ENCODE measurements at regions not wholly inside any gene's neighbourhood (a gene's known extent, or its start where the extent isn't known, plus 50 kb on each side); places are given as distances from the start of the nearest gene placed in this dataset.

DNA sequence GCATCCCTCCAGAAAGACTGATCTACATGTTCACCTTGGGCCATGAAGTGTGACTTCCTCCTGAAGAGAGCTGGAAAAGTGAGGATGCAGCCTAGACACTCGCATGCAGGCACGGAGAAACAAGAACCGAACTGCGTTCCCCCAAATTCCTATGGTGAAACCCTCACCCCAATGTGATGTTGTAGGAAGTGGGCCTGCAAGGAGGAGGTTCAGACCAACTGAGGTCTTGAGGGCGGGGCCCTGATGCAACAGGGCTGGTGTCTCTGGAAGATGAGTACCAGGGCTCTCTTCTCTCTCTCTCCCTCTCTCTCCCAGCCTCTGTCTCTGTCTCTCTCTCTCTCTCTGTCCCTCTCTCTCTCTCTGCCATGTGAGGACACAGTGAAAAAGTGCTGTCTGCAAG, 501.1 kb downstream of the BRD1 start:
- no peak overlapping the region for H3K27ac ChIP-seq (ENCODE audit: low read length)
- no peak overlapping the region for H3K4me3 Mint-ChIP-seq
- H3K4me1 ChIP-seq (ENCODE audit: control insufficient read depth in 1 of 2, extremely low read depth in 1 of 2, insufficient read depth in 2 of 2, low read length in 2 of 2): peaks cover 0 to 22% of the 10 kb centered on the region in 2 experiments
- H3K4me3 ChIP-seq (ENCODE audit: control insufficient read depth in 1 of 2, extremely low read depth in 1 of 2, low read length in 1 of 2): no peak overlapping the region
- peaks cover 5 to 7% (median 7%) of the 10 kb centered on the region in 3 donors for H3K9me3 Mint-ChIP-seq
- H3K27ac Mint-ChIP-seq: no peak overlapping the region
- no peaks in the 10 kb centered on the region for H3K36me3 ChIP-seq (ENCODE audit: control insufficient read depth in 2 of 2, extremely low read depth in 1 of 2, insufficient read depth in 1 of 2, low read length in 1 of 2)
- WGBS (ENCODE audit: insufficient coverage): no CpG with 5 or more reads among the region's 5 CpGs
- ATAC-seq (replicated peaks in 1 of 4) (no peak), DNase-seq (no peak)
- H3K27me3 ChIP-seq (replicated peaks in 1 of 2; ENCODE audit: control insufficient read depth in 2 of 2, extremely low read depth in 1 of 2, insufficient read depth in 2 of 2, low read length in 1 of 2): peaks cover 0 to 65% of the 10 kb centered on the region in 2 experiments
- no peaks in the 10 kb centered on the region for H3K9me3 ChIP-seq
- CTCF ChIA-PET: no interaction called here
- no peaks in the 10 kb centered on the region for H3K4me1 Mint-ChIP-seq
- H3K27me3 Mint-ChIP-seq: peaks cover 29 to 31% of the 10 kb centered on the region in 2 donors
- POLR2A ChIA-PET: no interaction called here
- peaks cover 3% of the 10 kb centered on the region for H3K36me3 Mint-ChIP-seq

GRCh38 chr22:49325531-49326395, 501.9 kb downstream of the BRD1 start:
- peaks cover 0 to 71% of the 10 kb centered on the region in 2 experiments for H3K27me3 ChIP-seq (replicated peaks in 1 of 2; ENCODE audit: control insufficient read depth in 2 of 2, extremely low read depth in 1 of 2, insufficient read depth in 2 of 2, low read length in 1 of 2)
- H3K27me3 Mint-ChIP-seq: peaks cover 29 to 31% of the 10 kb centered on the region in 2 donors
- H3K9me3 Mint-ChIP-seq: peaks cover 5 to 7% (median 7%) of the 10 kb centered on the region in 3 donors
- no peak for DNase-seq
- ChIA-PET POLR2A (no interaction called here), CTCF (no interaction called here)
- H3K27ac ChIP-seq (ENCODE audit: low read length): no peak overlapping the region
- H3K4me3 ChIP-seq (ENCODE audit: control insufficient read depth in 1 of 2, extremely low read depth in 1 of 2, low read length in 1 of 2): no peak overlapping the region
- no peak for ATAC-seq (replicated peaks in 1 of 4)
- peak overlapping the region in 1 of 3 donors; percentile 21 for H3K4me3 Mint-ChIP-seq
- H3K36me3 ChIP-seq (ENCODE audit: control insufficient read depth in 2 of 2, extremely low read depth in 1 of 2, insufficient read depth in 1 of 2, low read length in 1 of 2): no peaks in the 10 kb centered on the region
- no peaks in the 10 kb centered on the region for H3K9me3 ChIP-seq
- peaks cover 0 to 22% of the 10 kb centered on the region in 2 experiments for H3K4me1 ChIP-seq (ENCODE audit: control insufficient read depth in 1 of 2, extremely low read depth in 1 of 2, insufficient read depth in 2 of 2, low read length in 2 of 2)
- H3K27ac Mint-ChIP-seq: no peak overlapping the region
- peaks cover 3% of the 10 kb centered on the region for H3K36me3 Mint-ChIP-seq
- H3K4me1 Mint-ChIP-seq: no peaks in the 10 kb centered on the region
- WGBS (ENCODE audit: insufficient coverage): 80% methylated on average over 23 of the region's 25 CpGs

DNA sequence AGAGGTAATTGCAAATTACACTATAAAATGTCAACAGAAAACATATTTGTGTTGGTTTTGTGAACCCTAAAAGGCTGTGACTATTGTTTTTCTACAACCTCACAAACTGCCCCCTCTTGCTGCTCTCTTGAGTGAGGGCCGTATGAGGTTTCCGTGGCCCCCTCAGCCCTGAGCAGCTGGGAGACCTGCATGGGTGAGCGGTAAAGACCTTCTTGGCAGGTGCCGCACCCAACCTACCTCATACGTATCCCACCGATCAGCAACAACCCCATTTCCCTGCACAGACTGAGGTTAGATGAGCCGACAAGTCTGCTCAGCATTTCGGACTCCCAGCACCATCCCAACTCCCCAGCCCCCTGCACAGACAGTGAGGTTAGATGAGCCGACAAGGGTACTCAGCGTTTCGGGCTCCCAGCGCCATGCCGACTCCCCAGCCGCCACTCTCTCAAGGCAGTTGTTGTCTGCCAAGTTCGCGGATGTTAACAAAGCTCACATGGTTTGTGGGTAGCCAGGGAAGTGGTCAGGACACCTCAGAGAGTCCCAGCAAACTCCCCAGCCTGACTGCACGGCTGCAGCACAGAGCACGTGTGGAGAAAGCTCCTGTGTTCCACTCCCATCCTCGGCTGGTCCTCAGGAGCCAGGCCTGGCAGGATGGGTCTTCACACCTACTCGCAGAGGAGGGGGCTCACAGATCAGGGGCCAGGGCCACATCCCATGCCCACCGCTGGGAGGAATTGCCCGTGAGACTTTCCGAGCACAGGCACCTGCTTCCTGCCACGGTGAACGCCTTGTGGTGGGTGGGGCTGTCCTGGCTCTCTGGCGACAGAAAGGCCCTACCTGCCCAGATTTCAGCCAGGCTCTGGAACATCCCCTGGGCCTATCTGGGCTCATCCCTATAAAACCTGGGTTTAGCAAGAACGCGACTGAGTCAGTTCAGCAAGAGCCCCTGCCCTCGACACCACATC, 502.9 kb downstream of the BRD1 start:
- Histone ChIP-seq H3K36me3 (ENCODE audit: control insufficient read depth in 2 of 2, extremely low read depth in 1 of 2, insufficient read depth in 1 of 2, low read length in 1 of 2) (no peaks in the 10 kb centered on the region), H3K4me3 (ENCODE audit: control insufficient read depth in 1 of 2, extremely low read depth in 1 of 2, low read length in 1 of 2) (no peak overlapping the region), H3K9me3 (no peaks in the 10 kb centered on the region), H3K4me1 (ENCODE audit: control insufficient read depth in 1 of 2, extremely low read depth in 1 of 2, insufficient read depth in 2 of 2, low read length in 2 of 2) (peaks cover 0 to 22% of the 10 kb centered on the region in 2 experiments), H3K27me3 (replicated peaks in 1 of 2; ENCODE audit: control insufficient read depth in 2 of 2, extremely low read depth in 1 of 2, insufficient read depth in 2 of 2, low read length in 1 of 2) (peaks cover 0 to 73% of the 10 kb centered on the region in 2 experiments), H3K27ac (ENCODE audit: low read length) (no peak overlapping the region)
- H3K27me3 Mint-ChIP-seq: peaks cover 30 to 31% of the 10 kb centered on the region in 2 donors
- no peak overlapping the region for H3K27ac Mint-ChIP-seq
- CTCF ChIA-PET: no interaction called here
- POLR2A ChIA-PET: no interaction called here
- peaks cover 5 to 7% (median 7%) of the 10 kb centered on the region in 3 donors for H3K9me3 Mint-ChIP-seq
- peaks cover 3% of the 10 kb centered on the region for H3K36me3 Mint-ChIP-seq
- H3K4me1 Mint-ChIP-seq: no peaks in the 10 kb centered on the region
- ATAC-seq (replicated peaks in 1 of 4) (peak in 3 of 4 experiments; percentile 51 to 63 (median 53)), DNase-seq (peak in 1 of 35 experiments; percentile 45)
- 71% methylated on average over 25 of the region's 29 CpGs for WGBS (ENCODE audit: insufficient coverage)
- peak overlapping the region in 1 of 3 donors; percentile 21 for H3K4me3 Mint-ChIP-seq

DNA sequence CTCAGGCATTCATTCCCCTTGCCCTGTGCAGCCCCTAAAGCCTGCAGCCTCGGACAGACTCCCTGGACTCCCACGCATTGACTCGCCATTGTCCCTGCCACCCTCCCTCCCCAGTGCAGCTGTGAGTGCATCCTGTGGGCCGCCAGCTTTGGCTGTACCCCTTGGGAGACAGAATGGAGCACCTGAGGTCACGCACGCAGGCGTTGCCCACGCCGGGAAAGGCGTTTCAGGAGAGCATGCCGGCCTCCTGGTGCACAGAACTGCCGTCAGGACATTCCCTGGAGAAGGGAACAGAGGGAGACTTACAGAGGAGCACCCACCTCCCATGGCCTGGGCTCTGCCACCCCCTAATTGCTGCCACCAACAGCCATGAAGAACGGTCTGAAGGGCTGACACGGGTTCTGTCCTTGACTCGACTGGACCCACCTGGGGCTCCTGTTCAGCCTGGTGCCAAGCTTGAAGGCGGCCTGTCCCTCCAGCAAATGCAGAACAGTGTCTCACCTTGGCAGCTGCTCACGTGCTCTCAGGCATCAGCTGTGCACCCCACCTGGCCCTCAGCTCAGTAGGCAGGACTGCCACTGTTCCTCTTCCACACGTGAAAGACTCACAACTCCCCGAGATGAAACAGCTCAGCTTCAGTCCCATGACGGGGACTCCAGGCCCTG, 503.8 kb downstream of the BRD1 start:
- 78% methylated on average over 20 of the region's 20 CpGs for WGBS (ENCODE audit: insufficient coverage)
- Mint-ChIP-seq H3K4me3 (no peak overlapping the region), H3K27ac (no peak overlapping the region), H3K9me3 (peaks cover 5 to 7% (median 7%) of the 10 kb centered on the region in 3 donors), H3K4me1 (no peaks in the 10 kb centered on the region), H3K27me3 (peaks cover 35 to 39% of the 10 kb centered on the region in 2 donors), H3K36me3 (peaks cover 3% of the 10 kb centered on the region)
- POLR2A ChIA-PET: no interaction called here
- no peak overlapping the region for H3K4me3 ChIP-seq (ENCODE audit: control insufficient read depth in 1 of 2, extremely low read depth in 1 of 2, low read length in 1 of 2)
- H3K4me1 ChIP-seq (ENCODE audit: control insufficient read depth in 1 of 2, extremely low read depth in 1 of 2, insufficient read depth in 2 of 2, low read length in 2 of 2): peaks cover 0 to 22% of the 10 kb centered on the region in 2 experiments
- no peak for DNase-seq
- no peaks in the 10 kb centered on the region for H3K36me3 ChIP-seq (ENCODE audit: control insufficient read depth in 2 of 2, extremely low read depth in 1 of 2, insufficient read depth in 1 of 2, low read length in 1 of 2)
- CTCF ChIA-PET: no interaction called here
- H3K27me3 ChIP-seq (replicated peaks in 1 of 2; ENCODE audit: control insufficient read depth in 2 of 2, extremely low read depth in 1 of 2, insufficient read depth in 2 of 2, low read length in 1 of 2): peaks cover 3 to 70% of the 10 kb centered on the region in 2 experiments
- no peaks in the 10 kb centered on the region for H3K9me3 ChIP-seq
- ATAC-seq (replicated peaks in 1 of 4): no peak
- no peak overlapping the region for H3K27ac ChIP-seq (ENCODE audit: low read length)

GRCh38 chr22:49322861-49323622, 504.6 kb downstream of the BRD1 start:
- H3K27ac ChIP-seq (ENCODE audit: low read length): no peak overlapping the region

More at GRCh38 chr22:49322861-49323622, 504.6 kb downstream of the BRD1 start:
- Mint-ChIP-seq H3K4me1 (no peaks in the 10 kb centered on the region), H3K9me3 (peaks cover 5 to 7% (median 7%) of the 10 kb centered on the region in 3 donors), H3K4me3 (no peak overlapping the region), H3K27me3 (peaks cover 38 to 40% of the 10 kb centered on the region in 2 donors), H3K27ac (no peak overlapping the region), H3K36me3 (peaks cover 3% of the 10 kb centered on the region)
- POLR2A ChIA-PET: no interaction called here
- ATAC-seq (replicated peaks in 1 of 4): no peak
- no peak for DNase-seq
- CTCF ChIA-PET: no interaction called here
- H3K27me3 ChIP-seq (replicated peaks in 1 of 2; ENCODE audit: control insufficient read depth in 2 of 2, extremely low read depth in 1 of 2, insufficient read depth in 2 of 2, low read length in 1 of 2): peaks cover 3 to 64% of the 10 kb centered on the region in 2 experiments
- H3K4me1 ChIP-seq (ENCODE audit: control insufficient read depth in 1 of 2, extremely low read depth in 1 of 2, insufficient read depth in 2 of 2, low read length in 2 of 2): peaks cover 0 to 22% of the 10 kb centered on the region in 2 experiments
- no peaks in the 10 kb centered on the region for H3K36me3 ChIP-seq (ENCODE audit: control insufficient read depth in 2 of 2, extremely low read depth in 1 of 2, insufficient read depth in 1 of 2, low read length in 1 of 2)
- no peak overlapping the region for H3K4me3 ChIP-seq (ENCODE audit: control insufficient read depth in 1 of 2, extremely low read depth in 1 of 2, low read length in 1 of 2)
- no peaks in the 10 kb centered on the region for H3K9me3 ChIP-seq
- 72% methylated on average over 9 of the region's 11 CpGs for whole genome bisulfite sequencing (ENCODE audit: insufficient coverage)

Data from T-cell (primary cell).